ENCODE measurements at regions not wholly inside any gene's neighbourhood (a gene's known extent, or its start where the extent isn't known, plus 50 kb on each side); places are given as distances from the start of the nearest gene placed in this dataset.

- TF ChIP-seq CTCF (IDR thresholded peaks at IDR 0.05) = no peak
- no peak for TF ChIP-seq POLR2A (IDR thresholded peaks at IDR 0.05)
Observed at GRCh38 chr1:239593527-239593926, 207.2 kb downstream of the CHRM3 start.
